ENCODE measurements at regions not wholly inside any gene's neighbourhood (a gene's known extent, or its start where the extent isn't known, plus 50 kb on each side); places are given as distances from the start of the nearest gene placed in this dataset.

- Mint-ChIP-seq H3K4me1 (peaks cover 23% of the 10 kb centered on the region), H3K27me3 (ENCODE audit: low read depth) (no peaks in the 10 kb centered on the region), H3K4me3 (no peak overlapping the region), H3K27ac (no peak overlapping the region), H3K36me3 (ENCODE audit: low read depth) (peaks cover 3% of the 10 kb centered on the region), H3K9me3 (no peaks in the 10 kb centered on the region)
- TF ChIP-seq CTCF (IDR thresholded peaks at IDR 0.05; ENCODE audit: unreplicated experiment in 3 of 3): no peak
Observed at GRCh38 chr18:56165601-56166355, 472.6 kb downstream of the TXNL1 start.

- Mint-ChIP-seq H3K27ac (peak overlapping the region; percentile 26 to 57 (median 51)), H3K4me1 (peaks cover 21% of the 10 kb centered on the region), H3K27me3 (ENCODE audit: low read depth) (no peaks in the 10 kb centered on the region), H3K9me3 (no peaks in the 10 kb centered on the region), H3K36me3 (ENCODE audit: low read depth) (peaks cover 3% of the 10 kb centered on the region), H3K4me3 (no peak overlapping the region)
- TF ChIP-seq CTCF (IDR thresholded peaks at IDR 0.05; ENCODE audit: unreplicated experiment in 3 of 3): no peak
Observed at GRCh38 chr18:56162311-56163265, 475.8 kb downstream of the TXNL1 start.

GRCh38 chr18:56161566-56162260 is 476.7 kb downstream of the TXNL1 start:
- Mint-ChIP-seq H3K27me3 (ENCODE audit: low read depth) (no peaks in the 10 kb centered on the region), H3K9me3 (no peaks in the 10 kb centered on the region), H3K4me3 (peak overlapping the region in 1 of 3 experiments; percentile 11), H3K27ac (no peak overlapping the region), H3K4me1 (peaks cover 17% of the 10 kb centered on the region), H3K36me3 (ENCODE audit: low read depth) (peaks cover 3% of the 10 kb centered on the region)
- TF ChIP-seq CTCF (IDR thresholded peaks at IDR 0.05; ENCODE audit: unreplicated experiment in 3 of 3): no peak

- H3K36me3 Mint-ChIP-seq (ENCODE audit: low read depth): no peaks in the 10 kb centered on the region
- no peak overlapping the region for H3K4me3 Mint-ChIP-seq
- no peak overlapping the region for H3K27ac Mint-ChIP-seq
- H3K9me3 Mint-ChIP-seq: peaks cover 6% of the 10 kb centered on the region
- TF ChIP-seq CTCF (IDR thresholded peaks at IDR 0.05; ENCODE audit: unreplicated experiment in 3 of 3): no peak
- no peaks in the 10 kb centered on the region for H3K27me3 Mint-ChIP-seq (ENCODE audit: low read depth)
- H3K4me1 Mint-ChIP-seq: peaks cover 17% of the 10 kb centered on the region
Observed at GRCh38 chr18:56158676-56159075, 479.7 kb downstream of the TXNL1 start.

GRCh38 chr18:56157541-56157940 is 480.9 kb downstream of the TXNL1 start:
- Mint-ChIP-seq H3K27me3 (ENCODE audit: low read depth) (no peaks in the 10 kb centered on the region), H3K36me3 (ENCODE audit: low read depth) (no peaks in the 10 kb centered on the region), H3K4me1 (peaks cover 9% of the 10 kb centered on the region), H3K9me3 (peaks cover 7% of the 10 kb centered on the region), H3K27ac (no peak overlapping the region), H3K4me3 (no peak overlapping the region)
- no peak for TF ChIP-seq CTCF (IDR thresholded peaks at IDR 0.05; ENCODE audit: unreplicated experiment in 3 of 3)

Data from nephron (organoid).